GM21515 (cell line): ENCODE measurements at regions not wholly inside any gene's neighbourhood (a gene's known extent, or its start where the extent isn't known, plus 50 kb on each side); places are given as distances from the start of the nearest gene placed in this dataset.

Source experiments
- ATAC-seq: cut with Tn5 transposase; IDR thresholded peaks from one replicate; pipeline ENCODE4 v1.9.1; 2021; ENCODE audit not compliant: unreplicated experiment

DNA sequence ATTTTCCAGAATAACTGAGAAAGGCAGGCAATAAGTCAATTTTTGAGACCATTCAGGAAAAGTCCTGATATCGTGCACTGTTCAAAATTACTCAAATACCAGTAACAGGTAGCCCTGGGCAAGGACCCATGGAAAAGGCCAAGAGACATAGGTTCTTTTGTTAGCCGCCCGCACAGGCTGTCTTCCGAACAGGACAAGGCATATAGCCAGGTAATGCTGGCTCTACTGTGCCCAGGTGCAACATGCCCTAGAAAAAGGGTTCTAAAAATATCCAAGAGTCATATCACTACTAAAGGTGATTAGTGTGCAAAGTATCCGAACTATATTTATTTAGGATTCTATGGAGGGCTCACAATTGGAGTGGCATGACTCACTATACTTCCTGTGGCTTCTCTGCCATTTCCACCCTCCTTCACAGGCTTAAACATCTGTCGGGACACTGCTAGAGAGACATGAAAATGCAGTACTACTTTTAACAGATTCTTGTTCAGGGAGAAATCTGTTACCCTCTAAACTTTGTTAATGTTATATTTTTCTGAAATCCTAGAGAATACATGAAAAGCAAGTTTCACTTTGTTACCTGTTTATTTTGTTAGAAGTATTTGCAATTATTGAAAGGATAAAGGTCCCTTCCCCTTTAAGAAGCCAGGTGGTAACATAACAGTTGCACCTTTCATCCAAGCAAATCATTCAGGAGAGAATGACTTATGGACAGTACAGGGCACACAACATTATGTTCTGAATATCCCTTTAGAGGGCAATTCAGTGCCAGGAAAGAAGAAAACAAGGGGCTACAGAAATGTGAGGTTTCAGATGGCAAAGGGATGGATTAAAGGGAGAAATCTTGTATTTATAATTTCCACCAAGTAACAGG lies 293.3 kb upstream of the THBS1 start:
- ATAC-seq, result no peak

- ATAC-seq, result no peak
Measured at GRCh38 chr15:39290711-39291435, 290.0 kb upstream of the THBS1 start.

GRCh38 chr15:39291690-39292089 lies 289.2 kb upstream of the THBS1 start:
- ATAC-seq, result no peak

- peak; percentile 67 for ATAC-seq
Measured at GRCh38 chr15:39296955-39297354, 283.9 kb upstream of the THBS1 start.

GRCh38 chr15:39298271-39298962 lies 282.5 kb upstream of the THBS1 start:
- no peak for ATAC-seq

DNA sequence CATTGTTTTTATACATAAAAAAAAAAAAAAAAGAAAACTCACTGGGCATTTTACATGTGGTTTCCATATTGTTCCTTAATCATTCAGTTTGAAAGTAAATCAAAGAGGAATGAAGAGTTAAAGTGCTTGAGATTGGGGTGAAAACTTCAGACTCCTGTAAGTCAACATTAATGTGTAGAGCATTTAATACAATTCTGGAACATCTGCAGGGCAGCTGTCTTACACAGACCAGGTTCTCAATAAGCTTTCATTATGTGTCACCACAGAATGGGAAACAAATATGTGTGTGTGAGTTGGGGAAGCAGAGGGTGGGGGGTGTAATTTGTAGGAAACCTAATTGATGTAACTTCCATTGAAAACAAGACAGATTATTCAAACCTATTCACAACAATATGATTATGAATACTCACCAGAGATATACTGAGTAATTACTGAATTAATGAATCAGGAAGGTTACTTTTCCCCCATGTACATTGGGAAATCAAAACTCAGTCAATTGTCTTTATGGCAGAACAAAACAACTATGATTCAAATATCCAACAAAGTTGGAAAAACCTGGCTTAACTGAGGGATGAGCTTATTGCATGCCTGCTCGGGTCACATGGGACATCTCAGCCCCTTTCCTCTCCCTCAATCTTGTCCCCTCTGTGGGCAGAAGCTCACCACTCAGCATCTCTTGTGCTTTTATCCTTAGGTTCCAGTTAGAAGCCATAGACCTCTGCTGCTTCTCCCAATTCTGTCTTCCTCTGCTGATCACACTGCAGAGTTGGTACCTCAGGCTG lies 281.2 kb upstream of the THBS1 start:
- ATAC-seq, result no peak

- ATAC-seq, result no peak
Measured at GRCh38 chr15:39300451-39301153, 280.3 kb upstream of the THBS1 start.

- no peak for ATAC-seq
Measured at GRCh38 chr15:39301589-39301999, 279.3 kb upstream of the THBS1 start.

GRCh38 chr15:39302936-39303335 lies 277.9 kb upstream of the THBS1 start:
- ATAC-seq, result no peak

GRCh38 chr15:39304201-39304841 lies 276.6 kb upstream of the THBS1 start:
- ATAC-seq, result no peak

GRCh38 chr15:39304931-39305728 lies 275.7 kb upstream of the THBS1 start:
- no peak for ATAC-seq

- ATAC-seq, result no peak
Measured at GRCh38 chr15:39310633-39311032, 270.2 kb upstream of the THBS1 start.

GRCh38 chr15:39312984-39313383 lies 267.9 kb upstream of the THBS1 start:
- ATAC-seq, result no peak

DNA sequence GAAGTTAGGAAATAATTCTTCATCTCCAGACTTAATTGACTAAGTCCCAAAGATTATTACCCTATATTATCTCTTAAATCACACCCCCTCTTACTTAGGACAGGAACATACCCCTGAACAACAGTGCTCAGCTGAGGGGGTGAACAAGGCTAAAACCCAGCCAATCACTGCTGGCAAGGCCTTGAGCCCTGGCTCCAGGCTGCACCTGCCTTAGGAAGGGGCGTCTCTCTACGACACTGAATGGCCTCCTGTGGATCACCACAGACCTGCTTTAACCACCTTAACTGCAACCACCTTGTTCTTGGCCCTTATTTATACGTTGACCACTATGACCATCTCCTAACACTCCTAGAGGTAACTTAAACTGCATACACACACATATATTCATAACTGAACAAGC lies 267.4 kb upstream of the THBS1 start:
- ATAC-seq, result no peak

- no peak for ATAC-seq
Measured at GRCh38 chr15:39313881-39314280, 267.0 kb upstream of the THBS1 start.

GRCh38 chr15:39315206-39315850 lies 265.6 kb upstream of the THBS1 start:
- no peak for ATAC-seq

- ATAC-seq, result no peak
Measured at GRCh38 chr15:39317225-39317624, 263.7 kb upstream of the THBS1 start.

DNA sequence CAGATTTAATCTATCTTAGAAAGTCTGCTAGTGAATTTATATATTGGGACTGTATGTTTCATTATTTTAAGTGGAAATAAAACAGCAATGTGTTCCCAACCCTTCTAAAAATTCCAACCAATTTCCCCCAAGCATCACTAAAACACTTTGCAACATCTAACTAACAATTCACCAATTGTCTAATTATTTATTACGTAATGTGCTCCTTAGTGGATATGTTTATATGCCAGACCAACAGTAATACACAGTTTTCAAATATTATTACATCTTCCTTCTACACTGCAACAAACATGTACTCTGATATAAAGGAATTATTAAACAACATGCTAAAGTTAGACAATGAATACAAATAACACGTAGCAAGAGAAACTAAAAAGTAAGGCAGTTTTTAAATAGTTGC lies 262.6 kb upstream of the THBS1 start:
- ATAC-seq, result no peak

DNA sequence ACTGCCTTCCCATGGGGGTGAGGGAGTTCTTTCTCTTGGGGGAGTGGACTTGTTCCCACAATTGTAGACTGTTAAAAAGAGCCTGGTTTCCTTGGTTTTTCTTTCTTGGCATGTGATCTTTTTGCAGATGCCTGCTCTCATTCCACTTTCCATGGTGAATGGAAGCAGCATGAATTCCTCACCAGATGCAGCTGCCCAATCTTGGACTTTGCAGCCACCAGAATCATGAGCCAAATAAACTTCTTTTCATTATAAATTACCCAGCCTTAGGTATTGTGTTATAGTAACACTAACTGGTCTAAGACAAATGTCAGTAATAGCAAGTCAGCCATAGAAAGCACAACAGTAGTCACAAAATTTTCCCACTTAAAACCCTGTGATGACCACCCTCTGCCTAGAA lies 260.5 kb upstream of the THBS1 start:
- no peak for ATAC-seq
